Ovary (tissue), 7 donors: ENCODE measurements at regions not wholly inside any gene's neighbourhood (a gene's known extent, or its start where the extent isn't known, plus 50 kb on each side); places are given as distances from the start of the nearest gene placed in this dataset.

ENCODE experiments used
- DNase-seq, 5 donors: peaks; one replicate each; pipeline ENCODE4 v3.0.0-alpha.2; 2019 to 2020
- H3K27ac ChIP-seq, 2 donors: fragments of 200-600 bp; one replicate each; pipeline versions ENCODE4 v1.5.1 to v1.8.0; 2019 to 2022
- H3K27me3 ChIP-seq: fragments of 200-600 bp; one replicate; pipeline ENCODE4 v1.8.0; 2022
- H3K36me3 ChIP-seq: fragments of 200-600 bp; sonication (generic); one replicate; pipeline ENCODE4 v1.5.1; 2019
- H3K4me1 ChIP-seq: one replicate; pipeline ENCODE4 v1.8.1; 2013; ENCODE audit warnings: mild to moderate bottlenecking, moderate library complexity; ENCODE audit not compliant: insufficient read depth
- H3K4me3 ChIP-seq: fragments of 200-600 bp; sonication (generic); one replicate; pipeline ENCODE4 v1.5.1; 2017
- H3K9me3 ChIP-seq, 2 donors: fragments of 200-600 bp in 1 of 2; sonication (generic) in 1 of 2; one replicate each; pipeline versions ENCODE4 v1.5.1 to v1.8.1; 2013 to 2019; ENCODE audit warnings: mild to moderate bottlenecking in 1 of 2, moderate library complexity in 1 of 2
- EP300 ChIP-seq: sonication (generic); formaldehyde crosslinking; IDR thresholded peaks from one replicate; pipeline ENCODE4 v1.6.1; 2017; ENCODE audit warnings: antibody characterized with exemption
- POLR2A ChIP-seq: fragments of 450-650 bp; IDR thresholded peaks from one replicate; pipeline ENCODE4 v1.6.1; 2017; ENCODE audit warnings: antibody characterized with exemption, mild to moderate bottlenecking, moderate library complexity
- WGBS, 3 donors: extraction: QIAGEN DNeasy Blood & Tissue Kit in 1 of 3; methylation state at CpG; one replicate each; pipeline versions ENCODE4 v1.1.5 to v1.1.7; 2013 to 2017; 5-methylcytosine and 5-hydroxymethylcytosine counted together
- intact Hi-C, 4 donors: fragments of 100-400 bp; cut with DNase I; formaldehyde crosslinking; loops; one replicate each; pipeline versions ENCODE4 v1.11.0 to v1.15.1; 2022 to 2023
- TF ChIP-seq, protein P1 (sequence below), 3 donors: fragments of 450-650 bp in 2 of 3; fragments of 200-600 bp in 1 of 3; IDR thresholded peaks; one replicate each; pipeline versions ENCODE4 v1.5.1 to v1.8.0; 2016 to 2022; ENCODE audit warnings: antibody characterized with exemption in 3 of 3, mild to moderate bottlenecking in 1 of 3
- donor health status: DM: no; HTN: no; CAD: no; lungs with moderate emphysema.
- donor health status: DM: no; HTN: no; CAD: no.
- donor health status: Bipolar disorder and iron deficiency.
- donor health status: DM: no; HTN: no; CAD: no.
- donor health status: DM: yes; HTN: yes; CAD: no.

DNA sequence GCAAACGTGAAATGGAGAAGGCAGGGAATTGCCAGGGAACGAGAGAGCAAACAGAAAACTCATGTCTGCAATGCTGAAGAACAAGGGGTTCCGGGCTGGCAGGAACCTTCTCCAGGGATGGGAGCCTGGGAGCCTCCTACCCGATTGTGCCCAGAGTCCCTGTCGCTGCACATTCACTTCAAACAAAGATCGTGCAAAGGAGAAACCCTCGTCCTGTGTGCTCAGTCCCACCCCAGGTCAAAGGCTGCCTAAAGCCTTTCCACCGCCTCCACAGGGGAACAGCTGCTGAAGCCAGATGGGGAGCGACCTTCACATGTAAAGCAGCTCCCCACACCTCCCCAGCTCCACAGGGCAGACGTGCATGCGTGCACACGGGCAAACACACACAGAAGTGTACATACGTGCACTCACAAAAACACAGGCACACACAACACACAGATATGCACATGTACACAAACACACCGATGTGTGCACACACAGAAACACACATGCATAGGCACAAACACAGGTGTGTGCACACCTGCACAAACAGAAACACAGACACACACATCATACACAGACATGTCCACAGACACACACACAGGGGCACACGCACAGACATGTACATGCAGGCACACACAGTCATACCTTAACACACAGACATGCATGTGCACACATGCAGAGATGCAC lies 460.1 kb upstream of the SALL3 start:
- H3K9me3 ChIP-seq: no peaks in the 10 kb centered on the region
- H3K4me3 ChIP-seq: no peak overlapping the region
- WGBS, 3 donors: 59 to 68% (median 61%) methylated on average over 15 of the region's 15 CpGs
- intact Hi-C loops: no loop called here
- H3K36me3 ChIP-seq: no peaks in the 10 kb centered on the region
- H3K27ac ChIP-seq: no peak overlapping the region
- H3K4me1 ChIP-seq: no peaks in the 10 kb centered on the region
- DNase-seq: no peak
- TF ChIP-seq, protein P1, sequence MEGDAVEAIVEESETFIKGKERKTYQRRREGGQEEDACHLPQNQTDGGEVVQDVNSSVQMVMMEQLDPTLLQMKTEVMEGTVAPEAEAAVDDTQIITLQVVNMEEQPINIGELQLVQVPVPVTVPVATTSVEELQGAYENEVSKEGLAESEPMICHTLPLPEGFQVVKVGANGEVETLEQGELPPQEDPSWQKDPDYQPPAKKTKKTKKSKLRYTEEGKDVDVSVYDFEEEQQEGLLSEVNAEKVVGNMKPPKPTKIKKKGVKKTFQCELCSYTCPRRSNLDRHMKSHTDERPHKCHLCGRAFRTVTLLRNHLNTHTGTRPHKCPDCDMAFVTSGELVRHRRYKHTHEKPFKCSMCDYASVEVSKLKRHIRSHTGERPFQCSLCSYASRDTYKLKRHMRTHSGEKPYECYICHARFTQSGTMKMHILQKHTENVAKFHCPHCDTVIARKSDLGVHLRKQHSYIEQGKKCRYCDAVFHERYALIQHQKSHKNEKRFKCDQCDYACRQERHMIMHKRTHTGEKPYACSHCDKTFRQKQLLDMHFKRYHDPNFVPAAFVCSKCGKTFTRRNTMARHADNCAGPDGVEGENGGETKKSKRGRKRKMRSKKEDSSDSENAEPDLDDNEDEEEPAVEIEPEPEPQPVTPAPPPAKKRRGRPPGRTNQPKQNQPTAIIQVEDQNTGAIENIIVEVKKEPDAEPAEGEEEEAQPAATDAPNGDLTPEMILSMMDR (IDR thresholded peaks at IDR 0.05): no peak
- no peak for TF ChIP-seq EP300
- no peak for TF ChIP-seq POLR2A
- H3K27me3 ChIP-seq: no peaks in the 10 kb centered on the region

DNA sequence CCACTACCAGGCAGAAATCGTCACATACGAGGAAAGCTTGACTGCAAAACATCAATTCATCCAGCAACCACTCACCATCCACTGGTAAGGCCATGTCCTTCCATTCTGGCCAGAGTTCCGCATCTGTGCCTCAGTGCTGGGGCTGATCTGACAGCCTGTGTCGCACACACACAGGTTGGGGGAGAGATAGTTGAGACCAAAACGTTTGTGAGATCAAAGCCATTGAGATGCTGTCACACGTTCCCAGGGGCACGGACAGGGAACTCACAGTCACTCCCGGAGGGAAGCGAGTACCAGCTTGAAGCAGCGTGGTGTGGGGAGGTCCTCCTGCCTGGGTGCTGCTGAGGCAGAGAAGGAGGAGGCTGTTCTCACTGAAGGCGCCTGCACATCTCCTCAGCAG lies 458.5 kb upstream of the SALL3 start:
- TF ChIP-seq, protein P1 (IDR thresholded peaks at IDR 0.05): no peak
- TF ChIP-seq POLR2A: no peak
- TF ChIP-seq EP300: no peak
- no peaks in the 10 kb centered on the region for H3K36me3 ChIP-seq
- peaks cover 4% of the 10 kb centered on the region for H3K4me1 ChIP-seq
- no peak for DNase-seq
- H3K9me3 ChIP-seq: no peaks in the 10 kb centered on the region
- no peak overlapping the region for H3K4me3 ChIP-seq
- H3K27me3 ChIP-seq: no peaks in the 10 kb centered on the region
- no peak overlapping the region for H3K27ac ChIP-seq
- intact Hi-C loops: no loop called here
- 74 to 76% (median 75%) methylated on average over 11 of the region's 11 CpGs for WGBS, 3 donors

- peaks cover 4% of the 10 kb centered on the region for H3K4me1 ChIP-seq
- intact Hi-C loops: no loop called here
These were observed 457.9 kb upstream of the SALL3 start for GRCh38 chr18:78521744-78522143.

DNA sequence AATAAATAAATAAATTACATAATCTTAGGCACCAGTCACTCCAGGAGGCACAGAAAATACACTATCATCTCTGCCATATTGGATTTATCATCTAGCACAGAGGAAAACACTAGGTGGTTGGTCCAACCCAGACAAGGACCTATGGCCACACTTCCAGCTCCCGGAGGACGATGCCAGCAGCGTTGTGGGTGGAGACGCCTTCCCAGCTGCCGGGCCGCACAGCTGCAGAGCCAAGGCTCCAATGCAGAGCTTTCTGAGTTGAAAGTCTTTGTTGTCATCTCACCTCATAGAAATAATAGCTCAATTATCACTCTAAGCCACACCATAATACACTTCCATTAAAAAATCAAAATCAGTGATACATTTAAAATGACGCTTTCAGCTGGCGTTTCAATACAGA lies 457.1 kb upstream of the SALL3 start:
- no peak for DNase-seq
- 93% methylated on average over 8 of the region's 8 CpGs for WGBS, 3 donors
- TF ChIP-seq POLR2A (no peak), EP300 (no peak)
- TF ChIP-seq, protein P1 (IDR thresholded peaks at IDR 0.05): no peak
- Histone ChIP-seq H3K4me3 (no peak overlapping the region), H3K4me1 (peaks cover 4% of the 10 kb centered on the region), H3K27ac (no peak overlapping the region), H3K36me3 (no peaks in the 10 kb centered on the region), H3K9me3 (no peaks in the 10 kb centered on the region), H3K27me3 (no peaks in the 10 kb centered on the region)
- intact Hi-C loops: no loop called here

More at GRCh38 chr18:78521744-78522143, 457.9 kb upstream of the SALL3 start:
- Histone ChIP-seq H3K27ac (no peak overlapping the region), H3K27me3 (no peaks in the 10 kb centered on the region), H3K4me3 (no peak overlapping the region), H3K9me3 (no peaks in the 10 kb centered on the region), H3K36me3 (no peaks in the 10 kb centered on the region)
- 90 to 98% (median 90%) methylated on average over 8 of the region's 8 CpGs for WGBS, 3 donors
- TF ChIP-seq EP300 (no peak), POLR2A (no peak)
- TF ChIP-seq, protein P1 (IDR thresholded peaks at IDR 0.05): no peak
- DNase-seq: no peak
